CD4-positive, alpha-beta T cell treated with Interferon gamma for 1 hour (primary cell): ENCODE measurements at regions not wholly inside any gene's neighbourhood (a gene's known extent, or its start where the extent isn't known, plus 50 kb on each side); places are given as distances from the start of the nearest gene placed in this dataset.

Experiments used
- DNase-seq: peaks from one replicate; pipeline ENCODE4 v3.0.0-alpha.2; 2020

GRCh38 chr2:23127465-23127864 lies 257.5 kb upstream of the KLHL29 start:
- no peak for DNase-seq

- no peak for DNase-seq
Measured at GRCh38 chr2:23128684-23129292, 256.2 kb upstream of the KLHL29 start.

- no peak for DNase-seq
Measured at GRCh38 chr2:23131066-23131575, 253.9 kb upstream of the KLHL29 start.

DNA sequence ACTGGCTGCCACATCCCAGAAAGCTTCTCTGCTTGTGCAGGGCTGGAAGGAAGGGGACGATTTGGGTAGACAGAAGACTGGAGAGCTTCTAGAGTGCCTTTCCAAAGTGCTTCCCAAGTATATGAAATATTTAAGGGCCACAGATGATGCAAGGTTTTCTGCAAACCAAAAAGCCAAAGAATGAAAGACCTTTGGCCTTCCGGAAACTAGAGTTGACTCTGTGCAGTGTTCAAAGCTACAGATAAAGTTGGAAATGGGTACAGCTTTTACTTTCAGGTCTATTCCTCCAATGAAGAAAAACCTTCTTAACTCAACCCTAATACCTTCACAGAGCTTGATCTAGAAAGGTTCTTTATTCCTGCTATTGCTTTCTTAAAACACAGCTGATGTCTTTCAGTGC lies 253.0 kb upstream of the KLHL29 start:
- DNase-seq: no peak

- DNase-seq: no peak
Measured at GRCh38 chr2:23132823-23133595, 252.0 kb upstream of the KLHL29 start.

GRCh38 chr2:23134726-23135125 lies 250.3 kb upstream of the KLHL29 start:
- DNase-seq: no peak

- DNase-seq: no peak
Measured at GRCh38 chr2:23135481-23136100, 249.4 kb upstream of the KLHL29 start.

DNA sequence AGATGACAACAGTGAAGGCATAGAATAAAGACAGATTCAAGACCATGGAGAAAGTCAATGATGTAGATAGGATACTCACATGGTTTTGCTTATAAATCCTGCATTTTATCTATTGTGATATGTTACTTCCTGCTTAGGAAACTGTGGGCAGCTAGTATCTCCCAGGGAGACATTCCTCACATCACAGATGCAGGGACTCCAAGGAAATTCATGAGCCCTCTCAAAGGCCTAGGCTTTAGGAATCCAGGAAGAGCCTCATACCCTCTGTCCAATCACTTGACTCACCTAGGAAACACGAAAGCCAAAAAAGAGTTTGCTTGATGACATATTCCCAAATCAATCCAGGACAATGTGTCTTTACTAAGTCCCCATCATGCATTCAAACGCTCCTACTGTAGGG lies 247.8 kb upstream of the KLHL29 start:
- no peak for DNase-seq

DNA sequence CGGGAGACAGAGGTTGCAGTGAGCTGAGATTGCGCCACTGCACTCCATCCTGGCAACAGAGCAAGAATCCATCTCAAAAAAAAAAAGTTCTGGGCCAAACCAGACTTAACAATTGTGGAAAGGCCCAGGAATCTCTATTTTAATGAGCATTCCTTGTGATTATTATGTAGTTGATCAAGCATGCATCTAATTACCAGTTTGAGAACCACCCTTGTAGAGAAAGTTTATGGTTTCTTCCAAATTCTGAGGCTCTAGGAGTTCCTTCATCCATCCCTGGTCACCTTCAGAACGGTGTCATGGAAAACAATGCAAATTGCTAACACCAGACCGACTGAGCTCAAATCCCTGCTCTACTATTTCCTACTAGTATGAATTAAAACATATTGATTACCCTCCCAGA lies 246.3 kb upstream of the KLHL29 start:
- no peak for DNase-seq

DNA sequence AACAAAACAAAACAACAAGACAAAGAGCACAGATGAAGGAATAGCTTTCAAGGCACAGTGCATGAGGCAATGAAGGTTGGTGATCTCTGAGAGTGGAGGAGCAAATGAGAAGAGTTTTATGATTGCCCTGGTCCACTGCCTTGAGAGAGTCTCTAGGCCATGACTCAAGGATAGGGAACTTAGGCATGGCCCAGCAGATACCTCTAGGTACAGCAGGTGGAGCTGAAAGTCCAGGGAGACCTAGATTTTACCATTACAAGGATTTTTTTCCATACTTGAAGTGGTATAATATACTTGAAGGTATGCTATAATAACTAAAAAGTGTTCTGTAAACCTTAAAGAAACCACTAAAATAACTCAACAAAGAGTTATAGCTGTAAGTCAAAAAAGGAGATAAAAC lies 239.5 kb upstream of the KLHL29 start:
- no peak for DNase-seq

GRCh38 chr2:23146011-23146410 lies 239.0 kb upstream of the KLHL29 start:
- DNase-seq: no peak

DNA sequence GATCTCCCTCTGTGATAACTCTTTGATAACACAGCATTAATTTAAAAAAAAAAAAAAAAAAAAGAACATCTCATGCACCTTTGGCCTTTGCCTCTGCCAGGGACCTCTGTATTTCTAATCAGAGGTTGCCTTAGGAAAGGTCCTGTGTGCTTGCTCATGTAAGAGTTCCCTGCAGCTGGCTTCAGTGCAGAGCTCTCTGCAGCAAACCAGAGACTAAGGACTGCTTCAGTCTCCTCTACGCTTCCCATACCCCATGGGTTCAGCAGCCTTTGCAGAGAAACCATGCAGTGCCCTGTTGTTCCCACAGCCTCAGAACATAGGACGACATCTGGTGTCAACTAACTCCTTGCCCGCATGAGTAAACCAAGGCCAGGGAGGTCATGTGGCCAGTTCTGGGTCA lies 236.6 kb upstream of the KLHL29 start:
- no peak for DNase-seq

DNA sequence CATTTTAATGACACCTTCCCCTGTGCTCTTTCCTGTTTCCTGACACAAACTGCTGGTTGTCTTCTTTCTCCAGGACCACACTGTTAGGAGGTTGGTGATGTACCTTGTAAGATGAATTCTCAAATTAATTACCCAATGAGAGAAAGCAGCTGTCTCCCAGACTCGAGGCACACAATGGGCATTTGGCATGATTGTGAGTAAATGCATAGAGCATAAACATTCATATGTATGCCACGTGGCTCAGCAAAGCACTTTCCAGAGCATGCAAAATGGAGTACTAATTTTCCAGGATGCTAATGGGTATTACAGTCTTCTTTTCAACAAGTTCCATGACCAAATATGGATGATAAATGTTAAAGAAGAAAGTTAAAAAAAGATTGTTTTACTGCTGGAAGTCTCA lies 235.2 kb upstream of the KLHL29 start:
- no peak for DNase-seq

DNA sequence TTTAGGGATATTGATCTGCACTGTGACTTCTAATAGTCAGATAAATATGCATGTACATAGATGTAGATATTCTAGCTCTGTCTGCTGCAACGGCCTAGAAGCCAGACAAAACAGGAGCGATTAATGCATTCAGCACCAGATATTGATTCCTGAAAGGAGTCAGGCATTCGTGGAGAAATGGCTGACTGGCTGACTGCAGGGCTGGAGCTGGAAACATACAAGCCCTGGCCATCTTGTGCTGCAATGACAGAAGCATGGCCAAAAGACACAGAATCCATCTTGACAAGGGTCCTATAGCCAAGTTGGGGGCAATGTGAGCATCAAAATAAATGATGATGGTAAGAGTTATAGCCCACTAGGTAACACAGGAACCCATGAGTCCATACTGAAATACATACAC lies 231.5 kb upstream of the KLHL29 start:
- no peak for DNase-seq

- no peak for DNase-seq
Measured at GRCh38 chr2:23155022-23155421, 230.0 kb upstream of the KLHL29 start.

DNA sequence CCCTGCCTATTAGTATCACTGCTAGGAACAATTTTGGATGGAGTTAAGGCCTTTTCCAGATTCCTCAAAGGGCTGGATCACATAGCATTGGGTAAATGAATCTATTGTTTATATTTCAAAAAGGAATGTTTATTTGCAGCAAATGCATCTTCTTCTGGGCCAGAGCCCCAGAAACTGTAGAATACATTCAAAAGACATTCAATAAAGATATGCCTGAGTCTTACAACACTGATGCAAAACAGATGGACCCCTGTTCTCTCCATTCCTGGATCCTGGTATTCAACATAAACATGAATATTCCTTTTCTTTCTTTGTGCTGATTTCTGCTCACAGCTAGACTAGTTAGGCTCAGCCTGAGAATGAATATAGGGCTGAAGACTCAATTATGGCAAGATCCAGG lies 227.2 kb upstream of the KLHL29 start:
- no peak for DNase-seq

DNA sequence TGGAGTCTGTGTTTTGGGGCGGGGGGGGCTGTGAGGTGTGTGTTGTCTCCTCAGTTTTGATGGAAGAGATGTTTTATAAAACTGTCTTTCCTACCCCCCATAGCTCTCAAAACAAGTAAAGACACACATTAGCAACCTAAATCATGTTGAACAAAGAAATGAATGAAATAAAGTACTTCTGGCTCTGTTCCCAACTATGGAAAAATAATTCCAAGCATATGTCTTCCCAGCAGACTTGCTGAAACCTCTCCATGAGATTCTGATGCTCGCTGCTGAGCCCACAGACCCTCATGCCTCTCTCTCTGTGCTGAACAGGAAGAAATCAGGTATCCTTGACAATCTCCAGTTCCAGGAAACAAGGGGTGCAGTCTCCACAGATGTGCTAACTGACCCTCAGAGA lies 226.7 kb upstream of the KLHL29 start:
- no peak for DNase-seq

DNA sequence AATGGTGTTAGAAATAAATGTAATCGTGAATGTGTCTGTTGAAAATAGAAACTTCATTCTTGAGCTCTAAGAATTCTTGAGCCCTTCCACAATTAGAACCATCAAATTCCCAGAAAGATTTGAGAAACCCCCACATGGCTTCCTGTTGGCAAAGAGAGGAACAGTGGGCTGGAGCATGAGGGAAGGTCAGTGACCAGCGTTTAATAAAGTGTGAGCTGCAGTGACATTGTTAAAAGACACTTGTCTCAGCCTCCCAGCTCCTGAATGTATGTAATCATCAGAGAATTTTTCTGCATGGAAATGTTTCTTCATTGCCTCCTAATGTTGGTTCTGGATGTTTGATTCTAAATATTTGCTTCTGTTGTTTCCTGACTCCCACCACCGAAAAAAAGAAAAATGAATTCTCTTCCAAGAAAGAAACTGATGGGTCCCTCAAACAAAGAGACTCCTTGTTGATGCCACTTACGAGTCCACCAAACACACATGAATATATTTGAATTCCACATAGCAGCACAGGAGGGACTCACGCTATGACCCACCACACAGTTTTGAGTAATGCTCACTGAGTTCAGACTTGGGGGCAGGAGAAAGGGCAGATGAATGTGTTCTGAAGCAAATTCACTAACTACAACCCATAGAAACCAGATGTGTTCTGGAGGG lies 225.1 kb upstream of the KLHL29 start:
- DNase-seq: no peak

DNA sequence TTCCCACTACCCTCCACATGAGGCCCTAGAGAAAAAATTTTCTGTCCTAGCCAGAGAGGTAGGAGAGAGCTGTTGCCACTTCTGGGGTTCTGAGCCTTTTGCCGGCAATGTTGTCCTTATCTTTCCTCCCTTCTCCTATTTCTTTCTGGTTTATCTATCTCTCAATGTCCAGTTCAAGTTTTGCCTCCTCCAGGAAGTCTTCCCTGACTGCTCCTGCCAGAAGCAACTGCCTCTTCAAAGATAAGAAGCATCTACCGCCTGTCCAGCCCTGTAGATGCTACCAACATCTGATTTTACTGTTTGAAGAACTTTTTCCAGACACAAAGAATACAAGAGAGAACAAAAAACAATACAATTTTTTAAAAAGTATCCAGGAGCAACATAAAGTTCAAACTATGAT lies 220.8 kb upstream of the KLHL29 start:
- no peak for DNase-seq

GRCh38 chr2:23169896-23170295 lies 215.1 kb upstream of the KLHL29 start:
- DNase-seq: no peak

DNA sequence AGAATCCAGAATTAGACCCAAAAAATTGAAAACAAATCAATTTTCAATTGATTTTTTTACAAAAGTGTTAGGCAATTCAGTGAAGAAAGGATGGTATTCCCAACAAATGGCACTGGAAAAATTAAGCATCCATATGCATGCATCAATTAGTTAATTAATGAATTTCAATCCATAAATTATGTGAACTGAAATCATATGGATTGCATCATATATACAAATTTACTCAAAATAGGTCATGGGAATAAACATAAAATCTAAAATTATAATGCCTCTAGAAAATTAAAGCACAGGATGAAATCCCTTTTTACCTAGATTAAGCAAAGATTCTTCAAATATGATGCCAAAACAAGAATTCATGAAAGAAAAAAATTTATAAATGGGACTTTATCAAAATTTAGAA lies 213.9 kb upstream of the KLHL29 start:
- no peak for DNase-seq

DNA sequence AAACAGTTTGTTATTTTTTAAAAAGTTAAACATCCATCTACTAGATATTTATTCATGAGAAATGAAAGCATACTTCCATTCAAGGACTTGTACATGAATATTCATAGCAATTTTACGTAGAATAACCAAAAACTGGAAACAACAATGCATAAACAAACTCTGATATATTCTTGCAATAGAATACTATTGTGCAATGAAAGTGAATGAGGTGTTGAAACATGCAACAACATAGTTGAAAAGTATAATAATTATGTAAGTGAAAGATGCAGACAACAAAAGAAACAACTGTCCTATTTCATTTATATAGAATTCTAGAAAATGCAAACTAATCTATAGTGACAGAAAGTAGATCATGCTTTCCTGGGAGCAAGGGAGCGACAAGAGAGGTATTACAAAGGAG lies 206.6 kb upstream of the KLHL29 start:
- no peak for DNase-seq

GRCh38 chr2:23183733-23184132 lies 201.2 kb upstream of the KLHL29 start:
- no peak for DNase-seq
